ENCODE measurements at regions not wholly inside any gene's neighbourhood (a gene's known extent, or its start where the extent isn't known, plus 50 kb on each side); places are given as distances from the start of the nearest gene placed in this dataset.
"Not testable (repeated sequence)": the region's sequence is repeated elsewhere in the genome, so short reads cannot be mapped to it uniquely, and the experiment has no call there.

GRCh38 chr1:219039017-219039681 lies 134.5 kb upstream of the LYPLAL1 start:
- no peak for DNase-seq (ENCODE audit: low read depth in 2 of 2, low spot score in 1 of 2)

- no peak for DNase-seq (ENCODE audit: low read depth in 2 of 2, low spot score in 1 of 2)
Measured at GRCh38 chr1:219039682-219040154, 134.0 kb upstream of the LYPLAL1 start.

- DNase-seq (ENCODE audit: low read depth in 2 of 2, low spot score in 1 of 2) = no peak
Measured at GRCh38 chr1:219040291-219040690, 133.4 kb upstream of the LYPLAL1 start.

- DNase-seq (ENCODE audit: low read depth in 2 of 2, low spot score in 1 of 2) = no peak
Measured at GRCh38 chr1:219041141-219041540, 132.5 kb upstream of the LYPLAL1 start.

- no peak for DNase-seq (ENCODE audit: low read depth in 2 of 2, low spot score in 1 of 2)
Measured at GRCh38 chr1:219041818-219042217, 131.9 kb upstream of the LYPLAL1 start.

- no peak for DNase-seq (ENCODE audit: low read depth in 2 of 2, low spot score in 1 of 2)
Measured at GRCh38 chr1:219042769-219043168, 130.9 kb upstream of the LYPLAL1 start.

GRCh38 chr1:219045246-219045645 lies 128.4 kb upstream of the LYPLAL1 start:
- no peak for DNase-seq (ENCODE audit: low read depth in 2 of 2, low spot score in 1 of 2)

- no peak for DNase-seq (ENCODE audit: low read depth in 2 of 2, low spot score in 1 of 2)
Measured at GRCh38 chr1:219049501-219049900, 124.2 kb upstream of the LYPLAL1 start.

GRCh38 chr1:219050086-219050821 lies 123.4 kb upstream of the LYPLAL1 start:
- DNase-seq (ENCODE audit: low read depth in 2 of 2, low spot score in 1 of 2) = no peak

- DNase-seq (ENCODE audit: low read depth in 2 of 2, low spot score in 1 of 2) = no peak
Measured at GRCh38 chr1:219050822-219051125, 122.9 kb upstream of the LYPLAL1 start.

GRCh38 chr1:219051547-219051946 lies 122.1 kb upstream of the LYPLAL1 start:
- DNase-seq (ENCODE audit: low read depth in 2 of 2, low spot score in 1 of 2) = no peak

GRCh38 chr1:219058891-219059820 lies 114.5 kb upstream of the LYPLAL1 start:
- DNase-seq (ENCODE audit: low read depth in 2 of 2, low spot score in 1 of 2) = no peak

GRCh38 chr1:219060798-219061197 lies 112.9 kb upstream of the LYPLAL1 start:
- no peak for DNase-seq (ENCODE audit: low read depth in 2 of 2, low spot score in 1 of 2)

GRCh38 chr1:219062161-219062560 lies 111.5 kb upstream of the LYPLAL1 start:
- no peak for DNase-seq (ENCODE audit: low read depth in 2 of 2, low spot score in 1 of 2)

GRCh38 chr1:219066098-219066497 lies 107.6 kb upstream of the LYPLAL1 start:
- no peak for DNase-seq (ENCODE audit: low read depth in 2 of 2, low spot score in 1 of 2)

- DNase-seq (ENCODE audit: low read depth in 2 of 2, low spot score in 1 of 2) = no peak
Measured at GRCh38 chr1:219066631-219067349, 106.9 kb upstream of the LYPLAL1 start.

- no peak for DNase-seq (ENCODE audit: low read depth in 2 of 2, low spot score in 1 of 2)
Measured at GRCh38 chr1:219067350-219067712, 106.3 kb upstream of the LYPLAL1 start.

GRCh38 chr1:219070395-219070794 lies 103.3 kb upstream of the LYPLAL1 start:
- DNase-seq (ENCODE audit: low read depth in 2 of 2, low spot score in 1 of 2) = not testable (repeated sequence)

- DNase-seq (ENCODE audit: low read depth in 2 of 2, low spot score in 1 of 2) = no peak
Measured at GRCh38 chr1:219071209-219071608, 102.5 kb upstream of the LYPLAL1 start.

GRCh38 chr1:219072329-219072728 lies 101.3 kb upstream of the LYPLAL1 start:
- no peak for DNase-seq (ENCODE audit: low read depth in 2 of 2, low spot score in 1 of 2)

GRCh38 chr1:219074084-219074728 lies 99.5 kb upstream of the LYPLAL1 start:
- no peak for DNase-seq (ENCODE audit: low read depth in 2 of 2, low spot score in 1 of 2)

Measured in stimulated activated CD8-positive, alpha-beta memory T cell treated with anti-CD3 and anti-CD28 coated beads, Interleukin-4, amount 100 ng/mL, for 4 hours (primary cell).